GM03348 (cell line): ENCODE measurements at regions not wholly inside any gene's neighbourhood (a gene's known extent, or its start where the extent isn't known, plus 50 kb on each side); places are given as distances from the start of the nearest gene placed in this dataset.
"Not testable (repeated sequence)": the region's sequence is repeated elsewhere in the genome, so short reads cannot be mapped to it uniquely, and the experiment has no call there.

Source experiments
- DNase-seq: peaks from one replicate; pipeline ENCODE4 v3.0.0; 2012; ENCODE audit warnings: low spot score

GRCh38 chr7:81221527-81222217 lies 302.8 kb upstream of the SEMA3C start:
- no peak for DNase-seq

- DNase-seq = no peak
Measured at GRCh38 chr7:81218480-81219106, 299.7 kb upstream of the SEMA3C start.

GRCh38 chr7:81213394-81213793 lies 294.5 kb upstream of the SEMA3C start:
- DNase-seq = no peak

GRCh38 chr7:81211934-81212320 lies 293.1 kb upstream of the SEMA3C start:
- DNase-seq = no peak

- DNase-seq = peak; percentile 56
Measured at GRCh38 chr7:81211204-81211933, 292.5 kb upstream of the SEMA3C start.

- DNase-seq = peak; percentile 42
Measured at GRCh38 chr7:81210137-81211064, 291.6 kb upstream of the SEMA3C start.

GRCh38 chr7:81209059-81209458 lies 290.2 kb upstream of the SEMA3C start:
- DNase-seq = no peak

- DNase-seq = no peak
Measured at GRCh38 chr7:81207801-81208200, 288.9 kb upstream of the SEMA3C start.

- no peak for DNase-seq
Measured at GRCh38 chr7:81206667-81207360, 288.0 kb upstream of the SEMA3C start.

GRCh38 chr7:81206217-81206616 lies 287.4 kb upstream of the SEMA3C start:
- DNase-seq = no peak

GRCh38 chr7:81201188-81201587 lies 282.3 kb upstream of the SEMA3C start:
- no peak for DNase-seq

- no peak for DNase-seq
Measured at GRCh38 chr7:81198766-81199165, 279.9 kb upstream of the SEMA3C start.

- no peak for DNase-seq
Measured at GRCh38 chr7:81197266-81197665, 278.4 kb upstream of the SEMA3C start.

GRCh38 chr7:81195033-81195432 lies 276.2 kb upstream of the SEMA3C start:
- DNase-seq = no peak

- peak; percentile 32 for DNase-seq
Measured at GRCh38 chr7:81190997-81191768, 272.3 kb upstream of the SEMA3C start.

GRCh38 chr7:81187753-81188152 lies 268.9 kb upstream of the SEMA3C start:
- peak; percentile 8 for DNase-seq

GRCh38 chr7:81186691-81187090 lies 267.8 kb upstream of the SEMA3C start:
- DNase-seq = peak; percentile 66

- DNase-seq = no peak
Measured at GRCh38 chr7:81185072-81185471, 266.2 kb upstream of the SEMA3C start.

GRCh38 chr7:81183326-81183725 lies 264.5 kb upstream of the SEMA3C start:
- no peak for DNase-seq

GRCh38 chr7:81182056-81182455 lies 263.2 kb upstream of the SEMA3C start:
- DNase-seq = not testable (repeated sequence)

- no peak for DNase-seq
Measured at GRCh38 chr7:81181066-81181465, 262.2 kb upstream of the SEMA3C start.
